ENCODE measurements at regions not wholly inside any gene's neighbourhood (a gene's known extent, or its start where the extent isn't known, plus 50 kb on each side); places are given as distances from the start of the nearest gene placed in this dataset.

GRCh38 chr6:103874575-103874974 is 985.1 kb downstream of the HACE1 start:
- TF ChIP-seq ATF3 (IDR thresholded peaks at IDR 0.05; ENCODE audit: borderline replicate concordance, extremely low read depth, low read depth, low read length) (no peak), SRF (IDR thresholded peaks at IDR 0.05; ENCODE audit: low read depth in 2 of 2, low read length in 2 of 2) (no peak), ZBTB11 (CRISPR knock-in tag; IDR thresholded peaks at IDR 0.05) (no peak), CHD1 (IDR thresholded peaks at IDR 0.05; ENCODE audit: low read depth, low read length) (no peak), SP1 (IDR thresholded peaks at IDR 0.05; ENCODE audit: low read depth, low read length) (no peak), ZBTB33 (IDR thresholded peaks at IDR 0.05) (no peak), NR2F1 (conservative IDR thresholded peaks at IDR 0.05) (no peak), TCF7 (IDR thresholded peaks at IDR 0.05; ENCODE audit: borderline replicate concordance) (no peak), RAD21 (IDR thresholded peaks at IDR 0.05; ENCODE audit: insufficient read depth, low read depth, low read length) (no peak), NR2C2 (IDR thresholded peaks at IDR 0.05; ENCODE audit: borderline replicate concordance, control insufficient read depth, insufficient read length, low read depth) (no peak), BACH1 (IDR thresholded peaks at IDR 0.05; ENCODE audit: borderline replicate concordance) (no peak)
